ENCODE measurements at regions not wholly inside any gene's neighbourhood (a gene's known extent, or its start where the extent isn't known, plus 50 kb on each side); places are given as distances from the start of the nearest gene placed in this dataset.

- TF ChIP-seq CTCF (IDR thresholded peaks at IDR 0.05; ENCODE audit: insufficient read depth, low read length, poor library complexity, severe bottlenecking) (no peak), EZH2phosphoT487 (conservative IDR thresholded peaks at IDR 0.05; ENCODE audit: low read length) (no peak)
These were observed 50.2 kb upstream of the LRP8 start for GRCh38 chr1:53378061-53378460.
